Astrocyte (in vitro differentiated cells and primary cell): ENCODE measurements at regions not wholly inside any gene's neighbourhood (a gene's known extent, or its start where the extent isn't known, plus 50 kb on each side); places are given as distances from the start of the nearest gene placed in this dataset.

ENCODE experiments used
- EZH2 ChIP-seq: IDR thresholded peaks from 2 replicates; pipeline ENCODE4 v1.6.1; 2012; ENCODE audit warnings: mild to moderate bottlenecking, low read length, inconsistent platforms; ENCODE audit not compliant: insufficient read depth
- TF ChIP-seq, protein P1 (sequence below): IDR thresholded peaks from 2 replicates; pipeline ENCODE4 v1.5.1; 2011; ENCODE audit warnings: low read depth, mild to moderate bottlenecking, inconsistent platforms, low read length, moderate library complexity; ENCODE audit not compliant: insufficient read depth

DNA sequence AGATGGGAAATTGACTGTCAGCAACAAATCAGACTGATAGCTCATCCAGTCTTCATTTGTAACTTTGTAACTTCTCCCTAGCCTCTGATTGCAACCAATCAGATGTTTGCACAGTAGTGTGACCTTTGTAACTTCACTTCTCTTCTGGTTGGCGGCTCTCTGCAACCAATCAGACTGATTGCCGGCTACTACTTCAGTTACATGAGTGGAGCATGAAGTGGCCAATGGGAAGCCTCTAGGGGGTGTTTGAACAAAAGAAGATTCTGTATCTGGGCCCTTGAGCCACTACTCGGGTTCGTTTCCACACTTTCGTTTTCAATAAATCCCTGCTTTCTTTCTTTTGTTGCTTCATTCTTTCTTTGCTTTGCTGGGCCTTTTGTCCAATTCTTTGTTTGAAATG lies 1285.8 kb downstream of the TECRL start:
- TF ChIP-seq EZH2 = no peak
- TF ChIP-seq, protein P1, sequence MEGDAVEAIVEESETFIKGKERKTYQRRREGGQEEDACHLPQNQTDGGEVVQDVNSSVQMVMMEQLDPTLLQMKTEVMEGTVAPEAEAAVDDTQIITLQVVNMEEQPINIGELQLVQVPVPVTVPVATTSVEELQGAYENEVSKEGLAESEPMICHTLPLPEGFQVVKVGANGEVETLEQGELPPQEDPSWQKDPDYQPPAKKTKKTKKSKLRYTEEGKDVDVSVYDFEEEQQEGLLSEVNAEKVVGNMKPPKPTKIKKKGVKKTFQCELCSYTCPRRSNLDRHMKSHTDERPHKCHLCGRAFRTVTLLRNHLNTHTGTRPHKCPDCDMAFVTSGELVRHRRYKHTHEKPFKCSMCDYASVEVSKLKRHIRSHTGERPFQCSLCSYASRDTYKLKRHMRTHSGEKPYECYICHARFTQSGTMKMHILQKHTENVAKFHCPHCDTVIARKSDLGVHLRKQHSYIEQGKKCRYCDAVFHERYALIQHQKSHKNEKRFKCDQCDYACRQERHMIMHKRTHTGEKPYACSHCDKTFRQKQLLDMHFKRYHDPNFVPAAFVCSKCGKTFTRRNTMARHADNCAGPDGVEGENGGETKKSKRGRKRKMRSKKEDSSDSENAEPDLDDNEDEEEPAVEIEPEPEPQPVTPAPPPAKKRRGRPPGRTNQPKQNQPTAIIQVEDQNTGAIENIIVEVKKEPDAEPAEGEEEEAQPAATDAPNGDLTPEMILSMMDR = no peak
